GM19025 (cell line): ENCODE measurements at regions not wholly inside any gene's neighbourhood (a gene's known extent, or its start where the extent isn't known, plus 50 kb on each side); places are given as distances from the start of the nearest gene placed in this dataset.

Experiments
- ATAC-seq: cut with Tn5 transposase; IDR thresholded peaks from one replicate; pipeline ENCODE4 v1.9.1; 2021; ENCODE audit warnings: mild to moderate bottlenecking, low read depth, moderate library complexity; ENCODE audit not compliant: unreplicated experiment

DNA sequence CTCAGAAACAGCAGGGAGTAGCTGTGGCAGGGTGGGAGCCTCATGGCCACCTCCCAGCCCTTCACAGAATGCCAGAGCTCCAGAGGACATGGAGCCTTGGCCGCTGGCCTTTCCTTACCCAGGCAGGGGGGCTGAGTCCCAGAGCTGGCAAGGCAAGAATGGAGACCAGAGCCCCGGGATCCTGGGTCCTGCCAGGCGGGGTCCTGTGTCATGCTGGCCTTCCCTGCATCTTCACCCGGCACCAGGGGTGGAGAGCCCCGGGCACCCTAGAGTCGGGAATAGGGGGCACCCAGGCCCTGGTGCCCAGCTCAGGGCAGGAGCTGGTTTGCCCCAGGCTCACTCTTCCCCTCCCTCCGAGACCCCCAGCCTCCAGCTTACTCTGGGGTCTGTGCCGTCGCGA, 519.9 kb downstream of the TBC1D22A start:
- ATAC-seq: no peak

DNA sequence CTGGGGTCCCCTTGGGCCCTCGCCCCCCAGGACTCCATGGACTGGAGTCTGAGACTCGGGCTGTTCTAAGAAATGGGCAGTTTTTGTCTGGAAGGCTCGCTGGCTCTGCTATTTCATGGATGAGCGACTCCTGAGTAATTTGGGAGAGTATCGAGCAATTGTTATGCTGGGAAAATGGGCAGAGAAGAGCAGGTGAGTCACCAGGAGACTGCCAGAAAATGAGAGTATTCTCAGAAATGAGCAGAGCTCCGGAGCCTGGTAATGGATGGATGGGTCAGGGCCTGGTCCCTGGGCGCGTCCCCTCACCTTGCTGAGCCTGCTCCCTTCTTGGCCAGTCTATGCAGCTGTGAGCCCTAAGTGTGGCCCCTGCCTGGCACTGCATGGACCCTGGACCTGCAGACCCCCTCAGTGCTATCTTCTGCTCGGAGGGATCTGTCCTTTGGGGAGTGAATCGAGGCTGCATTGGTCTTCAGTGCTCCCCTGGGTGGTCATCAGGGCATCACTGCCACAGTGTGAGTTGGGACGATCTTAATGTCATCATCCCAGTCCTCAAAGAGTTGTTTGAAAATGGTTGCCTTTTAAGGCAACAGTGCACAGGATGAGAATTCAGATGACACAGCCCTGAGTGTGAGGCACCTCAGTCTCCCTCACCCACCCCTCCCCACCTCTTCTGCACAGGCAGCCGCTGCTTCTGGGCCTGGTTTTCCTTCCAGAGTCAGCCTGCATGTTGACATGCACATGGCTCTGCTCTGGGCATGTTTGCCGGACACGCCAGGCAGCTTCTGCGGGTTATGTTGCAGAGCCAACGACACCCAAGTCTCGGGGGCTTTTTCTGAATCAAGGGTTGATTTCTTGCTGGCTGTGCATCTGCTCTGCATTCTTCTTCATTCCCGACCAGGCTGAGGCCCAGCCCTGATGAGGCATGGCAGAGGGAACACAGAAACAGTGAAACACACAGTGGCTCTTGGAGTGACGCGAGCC, 519.0 kb downstream of the TBC1D22A start:
- no peak for ATAC-seq

DNA sequence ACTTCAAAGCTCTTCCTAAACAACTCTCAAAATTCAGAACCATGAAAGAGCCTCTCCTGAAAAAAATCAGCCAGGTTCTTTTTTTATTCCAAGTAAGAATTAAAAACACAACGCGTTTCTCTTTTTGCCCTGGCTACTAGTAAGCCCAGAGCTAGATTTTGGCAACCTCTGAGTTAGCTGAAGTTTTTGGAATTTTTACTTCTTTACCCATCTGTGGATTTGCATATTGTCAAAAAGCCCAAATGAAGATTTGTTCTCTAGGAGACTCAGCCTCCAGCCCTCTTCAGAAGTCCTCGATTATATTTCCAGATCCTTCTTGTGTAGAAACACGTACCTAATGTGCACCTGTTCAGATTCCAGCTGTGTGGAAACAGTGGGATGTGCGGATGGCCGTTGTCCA, 517.9 kb downstream of the TBC1D22A start:
- ATAC-seq: no peak

DNA sequence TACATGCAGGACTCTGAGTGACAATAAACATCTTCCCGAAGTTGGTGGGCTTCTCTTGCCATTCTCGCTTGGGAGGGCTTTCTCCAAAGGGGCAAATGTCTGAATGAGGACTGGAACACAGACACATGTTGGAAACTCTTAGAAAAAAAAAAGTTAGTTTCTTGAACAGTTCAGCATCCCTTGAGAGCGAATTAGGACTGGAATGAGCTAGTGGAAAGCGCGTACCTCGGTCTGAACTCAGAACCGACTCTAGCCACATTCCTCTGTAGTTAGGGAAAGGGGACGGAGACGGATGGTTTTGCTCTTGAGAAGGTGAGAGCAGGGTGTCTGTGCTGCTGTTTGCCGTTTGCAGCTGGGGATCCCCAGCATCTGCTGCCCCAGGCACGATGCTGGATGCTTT, 517.3 kb downstream of the TBC1D22A start:
- no peak for ATAC-seq

DNA sequence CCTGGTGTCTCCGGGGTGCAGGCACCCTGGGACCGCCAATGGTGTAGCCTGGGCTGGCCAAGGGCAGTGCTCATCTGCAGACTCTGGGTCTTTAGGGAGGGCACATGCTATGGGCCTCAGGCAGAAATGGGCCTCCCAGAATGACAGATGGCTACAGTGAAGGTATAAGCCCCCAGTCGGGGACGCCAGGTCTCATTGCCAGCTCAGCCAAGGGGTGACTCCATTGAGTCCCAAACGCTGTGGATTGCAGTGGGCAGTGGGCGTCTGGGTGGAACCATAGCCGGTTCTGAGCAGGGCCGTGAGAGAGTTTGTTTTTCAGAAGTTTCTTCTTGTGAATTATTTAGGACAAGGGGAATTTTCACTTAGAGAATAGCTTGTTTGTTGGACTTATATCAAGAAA, 516.9 kb downstream of the TBC1D22A start:
- no peak for ATAC-seq

DNA sequence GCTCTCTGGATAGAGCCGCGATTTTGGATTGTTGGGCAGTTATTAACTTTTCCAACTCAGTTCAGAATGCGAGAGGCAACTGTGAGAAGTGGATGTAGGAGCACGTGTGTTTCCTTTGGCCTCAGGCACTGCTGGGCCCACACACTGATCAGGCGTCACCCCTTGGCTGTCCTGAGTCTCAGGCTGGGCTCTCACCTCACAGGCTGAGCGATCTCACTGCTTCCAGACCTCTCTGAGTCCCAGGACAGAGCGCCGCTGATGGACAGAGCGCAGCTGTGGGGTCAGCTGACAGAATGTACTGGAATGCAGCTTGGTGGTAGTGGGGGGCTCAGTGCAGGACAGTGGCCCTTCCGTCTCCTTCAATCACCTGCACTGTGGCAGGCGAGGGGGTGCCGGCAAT, 516.2 kb downstream of the TBC1D22A start:
- ATAC-seq: no peak

DNA sequence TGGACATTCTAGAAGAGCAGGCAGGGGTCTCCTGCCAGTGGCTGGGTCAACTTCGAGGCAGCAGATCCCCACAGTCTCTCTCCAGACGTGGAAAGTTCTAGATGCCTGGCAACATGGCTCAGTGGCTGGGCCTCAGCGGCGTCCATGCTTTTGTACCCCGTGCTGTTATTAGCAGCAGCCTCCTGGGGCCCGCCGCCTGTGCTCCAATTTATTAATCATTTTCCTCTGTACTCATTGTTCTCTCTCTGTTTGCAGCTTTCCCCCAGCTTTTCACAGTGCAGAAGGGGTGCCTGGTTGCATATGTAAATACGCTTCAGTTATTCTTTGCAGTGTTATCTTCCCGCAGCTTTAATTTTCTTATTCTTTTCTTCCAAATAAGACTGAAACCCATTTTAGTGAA, 515.1 kb downstream of the TBC1D22A start:
- no peak for ATAC-seq

DNA sequence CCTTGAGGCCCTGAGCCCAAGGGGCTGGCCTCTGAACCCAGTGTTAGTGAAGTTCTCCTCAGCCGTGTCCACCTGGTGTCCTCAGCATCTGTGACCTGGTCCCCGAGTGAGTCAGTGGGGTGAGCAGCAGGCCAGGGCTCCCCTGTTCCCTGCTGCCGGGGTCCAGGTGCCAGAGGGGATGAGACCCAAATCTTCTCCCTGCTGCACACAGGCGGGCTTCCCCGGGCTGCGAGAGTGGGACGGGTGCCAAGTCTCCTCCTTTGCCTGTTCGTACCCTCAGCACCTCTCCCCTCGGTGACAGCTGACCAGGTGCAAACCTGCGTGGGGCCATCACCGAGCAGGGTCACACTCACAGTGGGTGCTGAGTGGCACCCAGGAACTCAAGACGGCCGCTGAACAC, 514.5 kb downstream of the TBC1D22A start:
- no peak for ATAC-seq

DNA sequence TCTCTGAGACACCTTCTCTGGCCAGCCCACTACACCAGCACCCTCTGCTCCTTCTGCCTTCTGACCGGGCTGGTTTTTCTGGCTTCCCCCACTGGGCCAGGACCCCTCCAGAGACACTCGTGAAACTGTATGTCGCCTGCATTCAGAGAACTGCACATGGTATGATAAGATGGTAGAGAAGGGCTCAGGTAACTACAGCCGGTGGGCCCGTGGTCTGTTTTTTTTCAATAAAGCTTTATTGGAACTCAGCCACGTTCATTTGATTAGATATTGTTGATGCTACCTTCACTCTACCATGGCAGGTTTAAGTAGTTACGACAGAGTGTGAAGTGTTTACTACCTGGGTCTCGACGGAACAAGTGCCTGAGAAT, 514.0 kb downstream of the TBC1D22A start:
- ATAC-seq: no peak

DNA sequence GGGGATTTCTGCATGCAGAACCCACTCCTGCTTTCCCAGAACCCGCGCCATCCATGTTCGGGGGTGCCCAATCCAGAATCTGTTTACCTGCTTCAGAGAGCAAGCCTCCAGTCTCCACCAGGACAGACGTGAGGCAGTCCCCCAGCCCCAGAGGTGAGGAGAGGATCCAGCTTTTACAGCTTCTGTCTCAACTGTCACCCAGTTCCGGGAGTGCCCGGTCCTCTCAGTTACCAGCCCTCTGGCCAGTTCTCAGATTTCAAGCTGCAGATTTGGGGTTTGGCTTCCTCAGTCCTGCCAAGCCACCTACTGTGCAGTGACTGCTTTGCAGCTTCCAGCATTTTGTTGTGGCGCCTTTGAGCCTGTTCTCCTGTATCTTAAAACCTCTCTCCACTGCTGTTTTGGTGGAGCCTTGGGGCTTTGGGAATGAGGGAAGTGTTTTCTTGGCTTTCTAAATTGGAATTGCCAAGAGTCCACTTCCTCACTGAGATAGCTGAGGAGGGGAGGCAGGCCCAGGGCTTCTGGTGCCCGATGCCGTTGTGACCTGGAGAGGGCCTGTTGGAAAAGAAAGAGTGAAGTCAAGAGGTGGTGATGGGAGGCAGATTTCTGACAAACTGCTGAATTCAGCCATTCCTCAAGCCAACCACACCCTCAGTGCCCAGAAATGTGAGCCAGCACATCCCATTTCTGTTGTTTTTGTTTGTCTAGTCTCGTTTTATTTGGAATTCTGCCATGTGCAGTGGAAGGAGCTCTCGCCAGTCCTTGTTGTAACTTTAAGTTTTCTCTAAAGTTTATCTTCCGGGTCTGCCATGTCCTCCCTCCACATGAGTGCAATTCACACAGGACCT, 513.4 kb downstream of the TBC1D22A start:
- no peak for ATAC-seq

DNA sequence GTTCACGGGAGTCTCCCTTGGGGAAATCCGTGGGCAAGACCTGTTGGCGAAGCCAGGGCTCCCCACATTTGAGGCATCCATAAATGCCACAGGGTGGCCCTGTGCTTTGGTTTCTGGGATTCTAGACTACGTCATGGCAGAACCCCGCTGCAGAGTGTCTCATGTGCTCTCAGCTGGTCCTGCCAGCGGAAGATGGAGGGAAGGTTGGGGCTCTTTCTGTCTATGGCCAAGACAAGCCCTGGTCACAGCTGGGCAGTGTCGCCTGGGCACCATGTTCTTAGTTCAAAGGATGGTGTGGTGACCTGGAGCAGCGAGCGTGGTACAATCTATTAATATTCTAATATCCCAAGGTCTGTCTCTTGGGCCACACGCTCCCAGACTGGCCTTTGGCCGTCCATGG, 511.7 kb downstream of the TBC1D22A start:
- no peak for ATAC-seq

DNA sequence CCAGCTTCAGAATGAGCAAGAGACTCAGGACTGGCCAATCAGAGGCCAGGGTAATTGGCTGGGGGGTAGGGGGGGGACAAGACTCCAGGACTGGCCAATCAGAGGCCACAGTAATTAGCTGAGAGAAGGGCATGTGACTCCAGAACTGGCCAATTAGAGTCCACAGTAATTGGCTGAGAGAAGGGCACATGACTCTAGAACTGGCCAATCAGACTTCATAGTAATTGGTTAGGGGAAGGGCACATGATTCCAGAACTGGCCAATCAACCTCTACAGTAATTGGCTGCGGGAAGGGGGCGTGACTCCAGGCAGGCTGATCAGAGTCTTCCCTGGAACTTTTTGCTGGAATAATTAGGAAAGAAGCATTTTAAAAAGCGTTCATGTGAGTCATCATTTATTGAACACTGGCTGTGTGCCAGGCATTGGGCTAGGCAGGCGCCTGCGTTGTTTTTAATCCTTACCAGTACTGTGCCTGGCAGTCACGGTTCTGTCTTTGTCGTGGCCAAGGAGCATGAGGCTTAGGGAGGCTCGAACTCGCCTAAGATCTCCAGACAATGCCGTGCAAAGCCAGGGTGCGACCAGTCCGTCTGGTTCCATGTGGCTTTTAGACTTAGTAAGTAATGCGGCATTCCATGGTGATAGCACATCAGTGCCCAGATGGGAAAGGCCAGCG, 508.1 kb downstream of the TBC1D22A start:
- ATAC-seq: no peak

DNA sequence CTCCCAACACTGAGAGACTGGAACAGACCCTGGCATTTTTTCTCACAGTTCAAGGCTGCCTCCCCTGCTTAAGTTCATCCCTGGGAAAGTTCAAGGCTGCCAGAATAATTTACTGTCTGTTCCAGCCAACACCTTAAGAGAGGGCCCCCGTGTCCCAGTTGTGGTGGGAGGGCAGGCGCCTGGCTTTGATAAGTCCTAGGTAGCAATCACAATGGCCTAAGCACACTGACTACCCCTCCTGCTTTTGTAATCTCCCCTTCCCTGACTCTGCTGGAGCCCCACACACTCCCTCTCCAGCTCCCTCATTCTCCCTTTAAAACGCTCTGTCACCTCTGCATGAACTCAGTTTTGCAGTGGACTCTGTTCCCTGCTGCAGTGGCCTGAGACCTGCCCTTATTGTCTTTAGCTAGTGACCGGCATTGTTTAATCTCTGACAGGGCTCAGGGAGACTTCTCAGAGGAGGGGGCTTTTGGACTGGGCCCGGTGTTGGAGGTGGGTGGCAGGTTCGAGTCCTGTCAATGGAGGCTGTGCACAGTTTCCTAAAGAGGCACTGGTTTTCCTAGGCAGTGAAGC, 507.2 kb downstream of the TBC1D22A start:
- ATAC-seq: no peak

DNA sequence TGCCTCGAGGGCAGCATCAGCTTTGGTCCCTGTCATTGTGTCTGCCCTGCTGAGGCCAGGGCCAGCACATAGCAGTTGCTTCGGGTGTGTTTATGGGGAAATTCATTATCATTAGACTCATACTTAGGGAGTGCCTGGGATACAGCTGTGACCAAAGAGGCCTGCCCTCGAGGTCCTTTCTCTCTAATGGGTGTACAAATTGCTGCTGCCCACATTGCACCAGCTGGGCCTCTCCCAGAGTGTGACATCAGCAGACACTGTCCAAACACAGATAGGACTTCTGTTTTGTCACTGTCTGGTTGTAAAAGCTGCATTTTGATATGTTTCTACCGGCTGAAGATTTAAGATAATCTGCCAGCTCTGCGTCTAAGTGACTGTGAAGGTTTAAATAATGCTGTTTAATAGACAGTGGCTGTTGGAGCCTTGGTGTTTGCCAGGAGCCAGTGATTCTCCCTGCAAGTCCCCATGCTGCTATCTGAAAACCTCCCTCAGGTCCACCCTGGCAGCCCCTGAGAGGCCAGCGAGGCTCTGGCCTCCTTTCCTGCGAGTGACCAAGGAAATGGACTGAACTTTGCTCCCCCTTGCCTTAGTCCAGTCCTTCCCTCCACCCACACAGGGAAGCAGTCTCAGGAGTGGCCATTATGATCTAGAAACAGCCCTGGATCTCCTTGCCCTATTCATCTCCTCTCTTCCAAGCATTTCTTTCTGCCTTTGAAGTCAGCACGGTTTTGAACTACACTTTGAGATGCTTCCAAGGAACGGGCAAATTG, 505.2 kb downstream of the TBC1D22A start:
- ATAC-seq: no peak

DNA sequence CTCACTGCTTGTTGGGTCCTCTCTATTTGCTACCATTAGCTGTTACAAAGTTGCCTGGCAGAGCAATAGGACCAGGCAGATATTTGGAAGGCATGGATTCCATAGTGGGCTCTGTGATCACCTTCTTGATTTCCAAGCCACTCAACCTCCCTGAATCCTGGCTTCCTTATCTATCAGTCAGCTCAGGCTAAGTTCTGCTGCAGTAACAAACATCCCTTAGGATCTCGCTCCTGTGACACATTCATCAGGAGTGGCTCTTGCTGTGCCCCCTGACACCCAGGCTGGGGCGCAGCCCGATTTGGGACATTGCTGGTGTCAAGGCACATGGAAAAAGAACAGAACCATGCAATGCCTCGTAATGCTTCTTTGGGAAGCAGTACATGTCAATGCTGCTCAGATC, 503.9 kb downstream of the TBC1D22A start:
- ATAC-seq: no peak

DNA sequence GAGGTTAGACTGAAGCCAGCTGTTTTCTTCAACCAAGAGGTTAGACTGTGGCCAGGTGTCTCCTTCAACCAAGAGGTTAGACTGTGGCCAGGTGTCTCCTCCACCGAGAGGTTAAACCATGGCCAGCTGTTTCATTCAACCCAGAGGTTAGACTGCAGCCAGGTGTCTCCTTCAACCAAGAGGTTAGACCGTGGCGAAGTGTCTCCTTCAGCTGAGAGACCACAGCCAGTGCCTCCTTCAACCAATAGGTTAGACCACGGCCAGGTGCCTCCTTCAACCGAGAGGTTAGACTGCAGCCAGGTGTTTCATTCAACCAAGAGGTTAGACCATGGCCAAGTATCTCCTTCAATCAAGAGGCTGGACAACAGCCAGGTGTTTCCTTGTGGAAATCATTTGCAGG, 498.1 kb downstream of the TBC1D22A start:
- no peak for ATAC-seq

DNA sequence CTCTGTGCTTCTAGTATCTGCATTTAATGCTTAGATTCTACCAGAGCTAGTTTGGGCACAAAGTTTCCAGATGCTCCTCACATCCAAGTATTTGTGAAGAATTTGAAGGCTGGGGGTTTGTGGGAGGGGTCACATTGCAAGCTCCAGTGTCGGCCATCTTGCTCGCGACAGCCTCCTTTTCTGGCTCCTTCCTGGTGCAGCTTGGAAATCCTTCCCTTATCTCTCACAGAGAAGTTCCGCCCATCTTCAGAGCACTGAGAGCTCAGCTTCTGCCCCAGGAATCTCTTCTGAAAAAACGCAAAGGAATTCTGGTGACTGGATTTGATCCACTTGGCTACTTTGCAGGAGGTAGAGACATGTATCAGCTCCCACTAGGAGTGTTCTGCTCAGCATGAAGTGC, 497.5 kb downstream of the TBC1D22A start:
- no peak for ATAC-seq

DNA sequence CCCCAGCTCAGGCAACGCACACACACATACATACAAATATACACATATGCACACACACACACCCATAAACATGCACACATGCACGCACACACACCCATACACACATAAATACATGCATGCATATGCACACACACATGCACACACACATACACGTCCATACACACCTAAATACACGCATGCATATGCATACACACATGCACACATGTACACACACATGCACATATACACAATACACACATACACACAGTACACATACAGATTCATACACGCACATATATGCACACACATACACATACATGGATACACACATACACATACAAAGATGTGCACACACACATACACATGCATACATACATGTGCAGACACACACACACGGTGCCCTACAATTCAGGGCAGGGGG, 496.6 kb downstream of the TBC1D22A start:
- no peak for ATAC-seq

DNA sequence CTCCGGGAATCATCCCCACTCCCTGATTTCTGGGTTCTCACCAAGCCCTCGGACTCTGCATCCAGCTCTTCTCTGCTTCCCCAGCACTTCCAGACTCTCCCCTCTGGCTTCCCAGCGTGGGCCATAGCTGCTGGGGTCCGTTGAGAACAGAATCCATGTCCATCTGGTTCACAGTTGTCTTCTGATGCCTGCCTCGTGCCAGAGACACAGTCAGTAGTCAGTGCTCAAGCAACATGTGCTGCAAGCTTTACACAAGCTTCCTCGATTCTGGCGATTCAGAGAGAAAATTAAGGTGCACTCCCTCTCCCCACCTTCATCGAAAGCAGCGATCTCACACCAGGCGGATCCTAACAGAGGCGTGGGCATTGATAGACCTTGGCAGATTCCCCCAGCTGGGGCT, 495.5 kb downstream of the TBC1D22A start:
- no peak for ATAC-seq

DNA sequence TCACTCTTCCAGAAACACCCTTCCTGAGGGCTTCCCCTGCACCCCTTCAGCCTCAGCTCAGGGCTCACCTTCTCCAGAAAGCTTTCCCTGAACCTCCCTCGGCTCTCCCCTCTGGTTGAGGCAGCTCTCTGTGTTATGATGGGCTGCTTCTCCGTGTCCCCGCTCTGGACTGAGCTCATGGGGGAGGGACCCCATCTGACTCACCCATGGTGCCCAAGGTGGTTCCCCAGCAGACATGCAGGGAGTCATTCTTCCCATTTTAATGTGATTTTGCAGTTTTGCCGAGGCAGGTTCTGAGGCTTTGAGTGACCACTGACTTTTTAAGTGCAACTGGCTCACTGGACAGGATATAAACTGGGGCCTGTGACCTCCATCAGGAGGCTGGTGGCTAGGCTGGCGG, 495.1 kb downstream of the TBC1D22A start:
- ATAC-seq: no peak
